Renal cortex interstitium (tissue), 11 donors: ENCODE measurements at regions not wholly inside any gene's neighbourhood (a gene's known extent, or its start where the extent isn't known, plus 50 kb on each side); places are given as distances from the start of the nearest gene placed in this dataset.
A peak's percentile ranks its signal among the peaks of the same experiment; 100 is the strongest.
"Not testable (repeated sequence)": the region's sequence is repeated elsewhere in the genome, so short reads cannot be mapped to it uniquely, and the experiment has no call there.

Experiments
- DNase-seq, 11 donors: peaks; one replicate each; pipeline ENCODE4 v3.0.0-alpha.2; 2013; ENCODE audit warnings: low read depth in 9 of 11, low spot score in 4 of 11; ENCODE audit errors: extremely low read depth in 1 of 11

DNA sequence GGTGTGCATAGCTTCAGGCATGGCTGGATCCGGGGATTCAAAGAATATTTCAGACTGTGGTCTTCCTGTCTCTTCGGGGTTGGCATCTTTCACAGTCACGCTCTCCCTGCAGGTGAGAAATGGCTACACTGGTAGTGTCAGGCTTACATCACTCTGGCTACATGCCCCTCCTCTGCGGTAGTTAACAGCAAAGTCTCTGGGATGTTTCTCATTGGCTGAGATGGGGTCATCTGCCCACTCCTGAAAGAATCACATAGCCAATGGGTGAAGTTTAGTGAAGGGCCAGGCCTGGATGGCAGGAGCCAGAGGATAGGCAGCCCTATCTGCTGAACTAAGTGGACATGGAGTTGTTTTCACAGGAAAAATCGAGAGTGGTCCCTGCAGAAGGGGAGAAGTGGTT, 356.5 kb downstream of the MATN1 start:
- DNase-seq = no peak

- DNase-seq = no peak
These were observed 357.2 kb downstream of the MATN1 start for GRCh38 chr1:30366199-30366598.

DNA sequence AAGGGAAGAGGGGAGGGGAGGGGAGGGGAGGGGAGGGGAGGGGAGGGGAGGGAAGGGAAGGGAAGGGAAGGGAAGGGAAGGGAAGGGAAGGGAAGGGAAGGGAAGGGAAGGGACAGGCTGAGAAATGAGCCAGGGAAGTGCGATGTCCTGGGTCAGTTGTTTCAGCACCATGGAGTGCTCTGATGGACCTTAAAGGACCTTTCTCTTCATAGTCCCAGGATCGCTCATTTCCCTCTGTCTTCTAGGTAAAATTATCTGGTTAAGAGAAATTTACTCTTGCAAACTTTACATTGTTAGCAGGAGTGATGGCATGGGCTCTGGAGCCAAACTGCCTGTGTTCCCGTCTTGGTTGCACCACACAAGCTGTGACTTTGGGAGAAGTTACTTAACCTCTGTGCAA, 357.8 kb downstream of the MATN1 start:
- DNase-seq = no peak

DNA sequence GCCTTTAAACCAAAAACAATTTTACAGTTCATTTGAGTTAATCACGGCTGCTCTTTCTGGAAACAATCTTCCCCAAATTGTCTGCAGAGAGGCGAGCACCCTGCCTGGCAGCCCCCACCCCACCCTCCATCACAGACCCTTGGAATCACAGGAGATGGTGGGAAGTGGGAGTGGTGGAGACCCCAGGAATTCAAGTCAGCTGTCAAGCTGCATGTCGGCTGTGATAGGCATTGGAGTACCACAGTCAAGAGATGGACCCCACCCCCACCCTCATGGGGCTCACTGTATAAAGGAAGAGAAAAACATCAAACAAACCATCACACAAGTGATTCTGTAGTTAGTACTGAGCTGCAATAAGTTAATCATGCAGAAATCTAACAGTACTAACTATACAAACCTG, 360.4 kb downstream of the MATN1 start:
- no peak for DNase-seq

DNA sequence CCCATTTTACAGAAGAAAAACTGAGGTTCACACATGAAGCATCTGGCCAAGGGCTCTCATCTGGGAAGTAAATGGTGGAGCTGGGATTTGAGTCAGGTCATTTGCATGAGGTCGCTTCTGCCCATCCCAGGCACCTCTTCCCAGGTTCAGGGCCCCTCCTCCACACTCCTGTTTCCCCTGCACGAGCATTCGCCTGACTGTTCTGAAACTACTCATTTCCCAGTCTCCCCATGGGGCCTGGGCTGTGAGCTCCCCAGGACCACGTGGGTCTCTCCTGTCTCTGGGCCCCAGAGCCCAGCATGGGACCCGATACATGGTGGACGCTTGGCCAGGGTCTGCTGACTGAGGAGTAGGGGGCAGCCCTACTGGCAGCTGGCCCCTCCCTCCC, 360.8 kb downstream of the MATN1 start:
- DNase-seq = no peak

DNA sequence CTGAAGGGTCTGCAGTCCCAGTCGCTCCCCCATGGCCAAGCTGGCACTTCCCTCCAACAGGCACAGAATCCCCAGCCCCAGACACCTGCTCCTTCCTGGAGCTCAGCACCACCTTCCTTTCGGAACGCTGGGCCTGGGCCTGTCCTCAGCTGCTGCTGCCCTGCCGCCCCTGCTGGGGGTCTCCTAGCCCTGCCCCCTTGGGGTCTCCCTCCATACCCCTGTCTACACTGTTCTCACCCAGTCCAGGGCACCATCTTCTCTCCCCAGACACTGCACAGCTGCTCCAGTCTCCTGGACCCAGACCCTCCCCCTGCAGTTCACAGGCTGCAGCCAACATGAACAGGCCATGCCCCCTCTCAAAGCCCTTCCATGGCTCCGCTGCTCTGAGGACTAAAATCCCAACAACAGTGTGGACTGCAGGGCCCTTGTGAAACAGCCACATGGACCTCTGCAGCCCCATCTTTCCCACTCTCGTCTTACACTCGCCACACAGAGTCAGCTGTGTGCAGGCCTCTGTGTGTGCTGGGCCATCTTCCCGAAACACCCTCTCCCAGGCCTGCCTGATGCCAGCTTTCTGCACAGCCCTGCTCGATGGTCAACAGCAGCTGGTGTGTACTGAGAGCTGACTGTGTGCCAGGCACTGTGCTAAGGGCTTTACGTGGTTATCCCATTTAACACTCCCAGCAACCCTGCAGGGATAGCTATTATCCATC, 361.3 kb downstream of the MATN1 start:
- not testable (repeated sequence) for DNase-seq

DNA sequence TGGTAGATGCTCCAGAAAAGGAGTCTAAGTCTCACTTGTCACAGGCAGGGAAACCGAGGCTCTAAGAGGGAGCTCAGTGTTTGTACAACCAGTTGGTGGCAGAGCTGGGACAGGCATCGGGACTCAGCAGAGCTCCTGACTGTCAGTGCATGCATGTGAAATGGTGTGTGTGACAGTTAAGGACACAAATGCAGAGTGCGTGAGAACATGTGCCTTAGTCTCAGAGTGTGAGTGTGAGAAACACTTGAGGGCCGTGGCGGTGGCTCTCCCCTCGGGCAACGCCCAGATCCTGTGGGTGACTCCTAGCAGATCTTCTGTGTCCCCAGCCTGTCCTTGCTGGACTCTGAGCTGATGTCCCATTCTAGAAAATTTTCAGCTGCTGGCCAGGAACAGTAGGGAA, 362.6 kb downstream of the MATN1 start:
- no peak for DNase-seq

DNA sequence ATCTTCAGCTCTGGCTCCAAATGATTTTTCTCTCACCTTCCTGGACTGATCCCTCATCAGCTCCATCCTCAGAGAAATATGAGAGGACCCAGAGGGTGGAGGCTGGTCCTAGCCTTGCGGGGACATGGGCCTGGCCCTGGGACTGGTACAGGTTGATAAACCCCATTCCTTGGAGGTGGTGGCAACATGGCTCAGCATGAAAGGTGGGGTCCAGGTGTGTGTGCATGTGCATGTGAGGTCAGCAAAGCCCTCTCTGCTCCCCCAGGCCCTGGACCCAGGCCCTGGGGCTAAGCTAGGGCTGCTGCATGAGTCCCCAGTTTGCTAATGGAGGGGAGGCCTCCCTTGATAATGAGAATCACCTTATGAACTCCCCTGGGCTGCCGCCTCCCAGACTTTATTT, 363.1 kb downstream of the MATN1 start:
- no peak for DNase-seq

GRCh38 chr1:30359539-30360220, 363.7 kb downstream of the MATN1 start:
- DNase-seq = no peak

DNA sequence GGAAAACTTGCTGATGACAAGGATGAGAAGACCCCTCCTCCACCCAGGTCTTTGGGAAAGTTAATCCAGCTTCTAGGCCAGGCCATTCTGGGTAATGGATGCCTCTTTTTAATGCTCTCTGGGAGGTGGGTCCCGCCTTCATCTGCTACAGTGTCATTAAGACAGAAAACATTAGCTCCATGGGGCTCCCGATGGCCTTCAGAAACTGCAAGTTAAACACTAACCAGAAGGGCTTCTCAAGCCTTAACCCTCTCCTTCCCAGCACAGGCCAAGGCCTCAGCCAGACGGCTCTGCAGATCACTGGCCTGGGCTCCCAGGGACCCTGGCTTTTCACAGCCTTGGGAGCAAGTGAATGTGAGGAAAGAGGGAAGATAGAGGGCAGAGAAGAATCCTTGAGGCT, 364.9 kb downstream of the MATN1 start:
- DNase-seq = peak in 3 of 11 donors; percentile 15 to 54 (median 37)

DNA sequence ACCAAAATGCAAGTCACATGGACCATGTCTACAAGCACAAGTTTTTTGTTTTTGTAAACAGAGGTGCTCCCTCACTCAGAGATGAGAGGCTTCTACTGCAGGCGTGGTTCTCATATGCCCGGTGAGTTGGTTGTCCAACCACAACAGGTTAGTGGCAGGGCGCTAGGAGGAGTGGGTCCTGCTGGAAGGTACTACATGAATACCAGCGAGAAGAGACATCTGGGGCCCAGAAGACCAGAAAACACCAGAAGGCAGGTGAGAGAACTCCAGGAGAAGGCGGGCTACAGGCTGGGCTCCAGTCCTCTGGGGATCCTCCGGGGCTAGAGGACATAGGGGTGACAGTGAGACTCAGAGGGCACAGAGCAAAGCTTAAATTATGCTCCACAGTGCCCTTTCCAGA, 366.5 kb downstream of the MATN1 start:
- DNase-seq = no peak

DNA sequence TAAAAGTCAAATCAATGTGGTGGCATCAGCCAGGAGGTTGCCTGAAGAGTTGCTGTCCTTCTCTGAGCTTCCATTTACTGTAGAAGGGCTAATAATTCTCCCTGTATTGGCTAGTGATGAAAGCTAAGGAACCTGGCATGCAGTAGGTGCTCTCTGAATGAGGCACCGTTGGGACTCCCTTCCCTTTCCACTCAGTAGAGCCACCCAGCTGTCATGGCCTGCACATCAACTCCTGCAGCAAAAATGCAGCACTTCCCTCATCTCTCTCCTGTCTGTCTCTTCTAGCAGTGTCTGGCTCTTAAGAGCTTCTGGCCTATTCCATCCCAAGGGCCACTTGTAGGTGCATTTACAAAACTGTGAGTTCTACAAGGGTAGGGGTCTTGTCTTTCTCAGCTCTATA, 369.0 kb downstream of the MATN1 start:
- no peak for DNase-seq

- DNase-seq = no peak
These were observed 369.7 kb downstream of the MATN1 start for GRCh38 chr1:30353637-30354036.

DNA sequence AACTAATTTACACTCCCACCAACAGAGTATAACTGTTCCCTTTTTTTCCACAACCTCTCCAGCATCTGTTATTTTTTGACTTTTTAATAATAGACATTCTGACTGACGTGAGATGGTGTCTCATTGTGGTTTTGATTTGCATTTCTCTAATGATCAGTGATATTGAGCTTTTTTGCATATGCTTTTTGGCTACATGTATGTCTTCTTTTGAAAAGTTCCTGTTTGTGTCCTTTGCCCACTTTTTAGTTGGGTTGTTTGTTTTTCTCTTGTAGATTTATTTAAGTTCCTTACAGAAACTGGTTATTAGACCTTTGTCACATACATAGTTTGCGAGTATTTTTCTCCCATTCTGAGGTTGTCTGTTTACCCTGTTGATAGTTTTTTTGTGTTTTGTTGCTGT, 375.2 kb downstream of the MATN1 start:
- no peak for DNase-seq

DNA sequence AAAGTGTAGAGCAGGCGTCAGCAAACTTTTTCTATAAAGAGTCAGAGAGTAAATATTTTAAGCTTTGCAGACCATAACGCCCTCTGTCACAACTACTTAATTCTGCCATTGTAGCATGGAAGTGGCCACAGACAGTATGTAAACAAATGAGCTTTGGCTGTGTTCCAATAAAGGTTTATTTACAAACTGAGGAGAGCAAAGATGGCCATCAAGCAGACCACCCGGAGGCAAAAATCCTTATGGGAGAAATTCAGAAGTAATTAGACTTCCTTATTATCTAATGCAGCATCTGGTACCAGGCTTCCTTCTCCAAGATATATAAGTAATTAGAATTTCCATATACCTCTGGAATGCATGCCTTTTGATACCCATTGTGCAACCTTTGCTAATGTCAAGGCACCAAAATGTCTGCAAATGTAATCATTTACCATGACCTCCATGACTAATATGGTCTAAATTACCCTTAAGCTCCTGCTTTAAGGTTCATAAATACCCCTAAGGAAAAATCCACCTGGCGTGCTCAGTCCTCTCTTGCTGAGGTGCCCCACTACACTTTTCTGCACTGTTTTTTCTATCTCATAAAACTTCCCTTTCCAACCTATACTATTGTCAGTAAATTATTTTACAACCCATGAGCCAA, 377.8 kb downstream of the MATN1 start:
- no peak for DNase-seq

DNA sequence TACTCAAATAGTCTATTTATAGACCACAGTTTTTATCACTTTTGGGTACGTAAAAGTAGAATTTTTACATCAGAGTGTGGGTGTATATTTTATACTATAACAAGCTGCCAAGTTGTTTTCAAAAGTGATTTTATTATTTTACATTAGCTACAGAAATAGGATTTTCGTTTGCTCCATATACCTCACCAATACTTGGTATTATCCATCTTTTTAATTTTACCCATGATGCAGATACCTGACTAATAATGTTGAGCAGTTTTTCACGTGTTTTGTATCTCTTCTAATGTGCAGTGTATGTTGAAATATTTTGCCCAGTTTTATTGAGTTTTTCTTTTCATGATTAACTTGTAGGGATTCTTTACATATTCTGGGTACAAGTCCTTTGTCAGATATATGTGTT, 379.8 kb downstream of the MATN1 start:
- no peak for DNase-seq

DNA sequence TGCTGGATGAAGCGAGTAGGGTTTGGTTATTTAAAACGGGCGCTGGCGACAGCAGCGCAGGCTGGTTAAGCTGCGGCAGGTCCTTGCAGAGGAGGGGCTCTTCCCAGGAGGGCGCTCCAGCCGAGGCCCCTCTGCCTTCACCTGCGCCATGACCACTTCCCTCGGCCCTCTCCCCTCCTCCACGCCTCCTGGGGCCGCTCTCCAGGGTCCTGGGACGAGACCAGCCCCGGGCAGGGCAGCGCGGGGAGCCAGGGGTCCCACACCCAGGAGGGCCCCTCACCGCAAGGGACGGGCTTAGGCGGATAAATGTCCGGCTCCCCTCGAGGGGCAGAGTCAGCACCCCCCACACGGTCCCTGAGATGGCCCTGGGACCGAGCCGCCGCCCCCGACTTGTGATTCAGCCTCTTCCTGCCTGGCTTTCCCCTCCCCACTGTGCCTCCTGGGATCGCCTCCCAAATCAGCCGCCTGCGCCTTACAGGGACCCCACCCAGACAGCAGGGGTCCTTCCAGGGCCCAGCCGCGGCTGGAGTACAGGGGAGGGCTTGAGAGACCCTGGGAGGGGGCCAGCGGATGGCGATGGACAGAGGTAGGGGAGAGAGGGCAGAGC, 380.7 kb downstream of the MATN1 start:
- no peak for DNase-seq

GRCh38 chr1:30340934-30341333, 382.5 kb downstream of the MATN1 start:
- no peak for DNase-seq

DNA sequence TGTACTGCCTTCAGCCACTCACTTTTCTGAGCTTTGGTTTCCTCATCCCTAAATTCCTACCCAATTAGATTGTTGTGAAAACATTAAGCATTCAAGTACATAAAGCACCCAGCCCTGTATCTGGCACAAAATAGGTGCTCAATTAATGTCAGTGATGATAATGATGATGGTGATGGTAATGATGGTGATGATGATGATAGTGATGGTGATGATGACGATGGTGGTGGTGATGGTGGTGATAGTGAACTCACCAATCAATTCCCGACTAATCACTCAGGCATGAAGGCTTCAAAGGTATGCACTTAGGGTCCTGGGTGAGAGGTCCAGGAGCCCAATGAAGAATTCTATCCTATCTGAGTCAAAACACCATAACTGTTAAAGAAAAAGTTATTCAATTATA, 383.5 kb downstream of the MATN1 start:
- DNase-seq = no peak

DNA sequence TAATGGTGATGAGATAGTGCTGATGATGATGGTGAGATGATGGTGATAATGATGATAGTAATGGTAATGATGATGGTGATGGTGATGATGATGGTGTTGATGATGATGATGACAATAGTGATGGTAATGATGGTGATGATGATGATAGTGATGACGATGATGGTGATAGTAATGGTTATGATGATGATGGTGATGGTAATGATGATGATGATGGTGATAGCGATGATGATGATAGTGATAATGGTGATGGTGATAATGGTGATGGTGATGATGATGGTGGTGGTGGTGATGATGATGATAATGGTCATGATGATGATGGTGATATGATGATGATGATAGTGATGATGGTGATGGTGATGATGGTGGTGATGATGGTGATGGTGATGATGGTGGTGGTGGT, 384.6 kb downstream of the MATN1 start:
- DNase-seq = no peak
